Tibial artery (tissue), 4 donors: ENCODE measurements at regions not wholly inside any gene's neighbourhood (a gene's known extent, or its start where the extent isn't known, plus 50 kb on each side); places are given as distances from the start of the nearest gene placed in this dataset.
"Not testable (repeated sequence)": the region's sequence is repeated elsewhere in the genome, so short reads cannot be mapped to it uniquely, and the experiment has no call there.

ENCODE experiments used
- DNase-seq, 2 donors: peaks; one replicate each; pipeline ENCODE4 v3.0.0-alpha.2; 2019
- H3K27ac ChIP-seq, 2 donors: fragments of 200-600 bp; sonication (generic) in 1 of 2; 1 replicate in 1 of 2; 2 replicates in 1 of 2; pipeline ENCODE4 v1.5.1; 2018 to 2019; ENCODE audit warnings: mild to moderate bottlenecking in 1 of 2
- H3K27me3 ChIP-seq, 2 donors: fragments of 200-600 bp; sonication (generic) in 1 of 2; one replicate each; pipeline versions ENCODE4 v1.5.1 to v1.6.0; 2016 to 2019
- H3K36me3 ChIP-seq, 3 donors: fragments of 200-600 bp; sonication (generic) in 2 of 3; one replicate each; pipeline ENCODE4 v1.5.1; 2016 to 2019; ENCODE audit warnings: mild to moderate bottlenecking in 2 of 3
- H3K4me1 ChIP-seq, 4 donors: fragments of 200-600 bp; sonication (generic) in 2 of 4; 1 replicate in 3 of 4; 2 replicates in 1 of 4; pipeline ENCODE4 v1.5.1; 2016 to 2019
- H3K4me3 ChIP-seq, 2 donors: fragments of 200-600 bp; sonication (generic) in 1 of 2; 1 replicate in 1 of 2; 2 replicates in 1 of 2; pipeline ENCODE4 v1.5.1; 2018 to 2019; ENCODE audit warnings: mild to moderate bottlenecking in 2 of 2
- H3K9me3 ChIP-seq, 3 donors: fragments of 200-600 bp; sonication (generic) in 1 of 3; one replicate each; pipeline ENCODE4 v1.5.1; 2016 to 2019
- CTCF ChIP-seq, 2 experiments: fragments of 200-600 bp in 1 of 2; fragments of 450-650 bp in 1 of 2; IDR thresholded peaks; one replicate each; pipeline ENCODE4 v1.5.1; 2017 to 2019; ENCODE audit warnings: antibody characterized with exemption in 2 of 2, mild to moderate bottlenecking in 1 of 2, moderate library complexity in 1 of 2
- intact Hi-C: fragments of 100-400 bp; cut with DNase I; formaldehyde crosslinking; loops from one replicate; pipeline ENCODE4 v1.15.0; 2023; ENCODE audit warnings: low total_unique reads

GRCh38 chr5:37950436-37950835 lies 110.6 kb upstream of the GDNF start:
- no peaks in the 10 kb centered on the region for H3K9me3 ChIP-seq
- DNase-seq, result no peak
- intact Hi-C loops, result no loop called here
- no peak overlapping the region for H3K4me3 ChIP-seq
- H3K27me3 ChIP-seq, result peaks cover 0 to 5% of the 10 kb centered on the region in 2 donors
- no peak for TF ChIP-seq CTCF (IDR thresholded peaks at IDR 0.05)
- H3K27ac ChIP-seq, result no peak overlapping the region
- H3K36me3 ChIP-seq, result no peaks in the 10 kb centered on the region
- no peaks in the 10 kb centered on the region for H3K4me1 ChIP-seq

- Histone ChIP-seq H3K4me3 (no peak overlapping the region), H3K27ac (no peak overlapping the region), H3K36me3 (no peaks in the 10 kb centered on the region), H3K4me1 (no peaks in the 10 kb centered on the region), H3K9me3 (no peaks in the 10 kb centered on the region), H3K27me3 (no peaks in the 10 kb centered on the region)
- intact Hi-C loops, result no loop called here
- no peak for DNase-seq
- TF ChIP-seq CTCF (IDR thresholded peaks at IDR 0.05), result no peak
These were observed 105.6 kb upstream of the GDNF start for GRCh38 chr5:37945446-37945845.

DNA sequence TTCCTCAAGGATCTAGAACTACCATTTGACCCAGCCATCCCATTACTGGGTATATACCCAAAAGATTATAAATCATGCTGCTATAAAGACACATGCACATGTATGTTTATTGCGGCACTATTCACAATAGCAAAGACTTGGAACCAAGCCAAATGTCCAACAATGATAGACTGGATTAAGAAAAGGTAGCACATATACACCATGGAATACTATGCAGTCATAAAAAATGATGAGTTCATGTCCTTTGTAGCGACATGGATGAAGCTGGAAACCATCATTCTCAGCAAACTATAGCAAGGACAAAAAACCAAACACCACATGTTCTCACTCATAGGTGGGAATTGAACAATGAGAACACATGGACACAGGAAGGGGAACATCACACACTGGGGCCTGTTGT lies 103.3 kb upstream of the GDNF start:
- H3K4me3 ChIP-seq, DNase-seq, H3K4me1 ChIP-seq, H3K27ac ChIP-seq, H3K27me3 ChIP-seq, H3K36me3 ChIP-seq, intact Hi-C loops, H3K9me3 ChIP-seq: not testable (repeated sequence)

GRCh38 chr5:37940931-37941623 lies 101.2 kb upstream of the GDNF start:
- DNase-seq, result no peak
- Histone ChIP-seq H3K27me3 (no peaks in the 10 kb centered on the region), H3K4me1 (no peaks in the 10 kb centered on the region), H3K36me3 (no peaks in the 10 kb centered on the region), H3K4me3 (no peak overlapping the region), H3K27ac (no peak overlapping the region), H3K9me3 (peaks cover 0 to 7% (median 0%) of the 10 kb centered on the region in 3 donors)
- intact Hi-C loops, result no loop called here
- no peak for TF ChIP-seq CTCF (IDR thresholded peaks at IDR 0.05)

DNA sequence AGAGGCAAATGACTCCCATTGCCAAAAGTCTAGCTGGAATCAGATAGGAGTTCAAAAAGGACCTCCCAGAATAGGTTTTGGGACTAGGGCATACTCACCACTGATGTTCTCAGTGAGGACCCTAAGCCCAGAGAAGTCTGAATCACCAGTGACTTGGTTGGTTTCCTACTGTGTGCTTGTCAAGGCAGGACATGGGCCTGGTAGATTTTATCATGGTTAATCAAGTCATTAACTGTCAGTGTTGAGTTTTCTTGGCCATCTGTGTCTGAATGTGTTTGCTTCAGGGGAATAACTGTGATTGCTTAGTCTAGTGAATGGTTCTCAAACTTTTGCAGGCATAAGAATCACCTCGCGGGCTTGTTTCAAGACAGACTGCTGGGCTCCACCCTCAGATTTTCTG lies 99.0 kb upstream of the GDNF start:
- peaks cover 0 to 7% (median 0%) of the 10 kb centered on the region in 3 donors for H3K9me3 ChIP-seq
- no peaks in the 10 kb centered on the region for H3K27me3 ChIP-seq
- intact Hi-C loops, result no loop called here
- DNase-seq, result no peak
- no peak overlapping the region for H3K4me3 ChIP-seq
- no peak overlapping the region for H3K27ac ChIP-seq
- H3K36me3 ChIP-seq, result no peaks in the 10 kb centered on the region
- TF ChIP-seq CTCF (IDR thresholded peaks at IDR 0.05), result no peak
- no peaks in the 10 kb centered on the region for H3K4me1 ChIP-seq

- peaks cover 0 to 7% (median 0%) of the 10 kb centered on the region in 3 donors for H3K9me3 ChIP-seq
- intact Hi-C loops, result no loop called here
- H3K27me3 ChIP-seq, result no peaks in the 10 kb centered on the region
- H3K36me3 ChIP-seq, result no peaks in the 10 kb centered on the region
- no peak for DNase-seq
- TF ChIP-seq CTCF (IDR thresholded peaks at IDR 0.05), result no peak
- H3K4me3 ChIP-seq, result no peak overlapping the region
- no peaks in the 10 kb centered on the region for H3K4me1 ChIP-seq
- H3K27ac ChIP-seq, result no peak overlapping the region
These were observed 98.4 kb upstream of the GDNF start for GRCh38 chr5:37938076-37938852.
